ENCODE measurements at regions not wholly inside any gene's neighbourhood (a gene's known extent, or its start where the extent isn't known, plus 50 kb on each side); places are given as distances from the start of the nearest gene placed in this dataset.

DNA sequence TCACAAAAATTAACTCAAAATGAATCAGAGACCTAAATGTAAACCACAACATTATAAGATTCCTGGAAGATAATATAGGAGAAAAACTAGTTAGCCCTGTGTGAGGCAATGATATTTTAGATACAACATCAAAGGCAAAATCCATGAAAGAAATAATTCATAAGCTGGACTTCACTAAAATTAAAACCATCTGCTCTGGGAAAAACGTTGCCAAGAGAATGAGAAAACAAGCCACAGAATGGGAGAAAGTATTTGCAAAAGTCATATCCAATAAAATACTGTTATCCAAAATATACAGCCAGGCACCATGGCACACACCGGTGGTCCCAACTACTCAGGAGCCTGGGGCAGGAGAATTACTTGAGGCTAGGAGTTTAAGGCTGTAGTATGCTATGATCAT lies 70.3 kb downstream of the SYF2 start:
- TF ChIP-seq, protein P1, sequence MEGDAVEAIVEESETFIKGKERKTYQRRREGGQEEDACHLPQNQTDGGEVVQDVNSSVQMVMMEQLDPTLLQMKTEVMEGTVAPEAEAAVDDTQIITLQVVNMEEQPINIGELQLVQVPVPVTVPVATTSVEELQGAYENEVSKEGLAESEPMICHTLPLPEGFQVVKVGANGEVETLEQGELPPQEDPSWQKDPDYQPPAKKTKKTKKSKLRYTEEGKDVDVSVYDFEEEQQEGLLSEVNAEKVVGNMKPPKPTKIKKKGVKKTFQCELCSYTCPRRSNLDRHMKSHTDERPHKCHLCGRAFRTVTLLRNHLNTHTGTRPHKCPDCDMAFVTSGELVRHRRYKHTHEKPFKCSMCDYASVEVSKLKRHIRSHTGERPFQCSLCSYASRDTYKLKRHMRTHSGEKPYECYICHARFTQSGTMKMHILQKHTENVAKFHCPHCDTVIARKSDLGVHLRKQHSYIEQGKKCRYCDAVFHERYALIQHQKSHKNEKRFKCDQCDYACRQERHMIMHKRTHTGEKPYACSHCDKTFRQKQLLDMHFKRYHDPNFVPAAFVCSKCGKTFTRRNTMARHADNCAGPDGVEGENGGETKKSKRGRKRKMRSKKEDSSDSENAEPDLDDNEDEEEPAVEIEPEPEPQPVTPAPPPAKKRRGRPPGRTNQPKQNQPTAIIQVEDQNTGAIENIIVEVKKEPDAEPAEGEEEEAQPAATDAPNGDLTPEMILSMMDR (IDR thresholded peaks at IDR 0.05) = no peak
- Histone ChIP-seq H3K79me2 (ENCODE audit: insufficient read depth, low read length) (no peaks in the 10 kb centered on the region), H3K4me1 (ENCODE audit: control insufficient read depth in 1 of 2, insufficient read depth in 2 of 2, low read length in 2 of 2) (no peaks in the 10 kb centered on the region), H3K9me3 (replicated peaks in 1 of 2; ENCODE audit: control insufficient read depth in 1 of 2, insufficient read depth in 1 of 2, low read length in 2 of 2) (no peaks in the 10 kb centered on the region), H3K27ac (ENCODE audit: low read depth in 1 of 2, low read length in 2 of 2) (no peak overlapping the region), H3K27me3 (ENCODE audit: control insufficient read depth in 2 of 2, insufficient read depth in 2 of 2, low read length in 2 of 2) (no peaks in the 10 kb centered on the region), H3K4me3 (replicated peaks in 1 of 3; ENCODE audit: low read depth in 2 of 3, low read length in 3 of 3) (no peak overlapping the region), H3K36me3 (replicated peaks in 1 of 2; ENCODE audit: control insufficient read depth in 1 of 2, insufficient read depth in 2 of 2, low read length in 2 of 2) (no peaks in the 10 kb centered on the region), H2AFZ (ENCODE audit: insufficient read depth, low read depth, low read length, poor library complexity, severe bottlenecking) (no peak overlapping the region), H3K9ac (ENCODE audit: insufficient read depth, low read length, poor library complexity, severe bottlenecking) (no peak overlapping the region), H3K4me2 (replicated peaks; ENCODE audit: extremely low read depth, low read length, poor library complexity, severe bottlenecking) (no peak overlapping the region), H4K20me1 (ENCODE audit: insufficient read depth, low read length) (no peaks in the 10 kb centered on the region)
- no peak for DNase-seq
- intact Hi-C loops (cut with micrococcal nuclease) = no loop called here
- no CpG with 5 or more reads among the region's 2 CpGs for WGBS (ENCODE audit: insufficient coverage)
- H3K9me3 Mint-ChIP-seq = peaks cover 2 to 15% (median 8%) of the 10 kb centered on the region in 7 donors
- peaks cover 2 to 6% (median 3%) of the 10 kb centered on the region in 3 donors for H3K27me3 Mint-ChIP-seq (ENCODE audit: low read depth in 3 of 3)
- no peak overlapping the region for H3K27ac Mint-ChIP-seq
- H3K4me3 Mint-ChIP-seq = no peak overlapping the region
- H3K36me3 Mint-ChIP-seq = no peaks in the 10 kb centered on the region
- no peaks in the 10 kb centered on the region for H3K4me1 Mint-ChIP-seq

DNA sequence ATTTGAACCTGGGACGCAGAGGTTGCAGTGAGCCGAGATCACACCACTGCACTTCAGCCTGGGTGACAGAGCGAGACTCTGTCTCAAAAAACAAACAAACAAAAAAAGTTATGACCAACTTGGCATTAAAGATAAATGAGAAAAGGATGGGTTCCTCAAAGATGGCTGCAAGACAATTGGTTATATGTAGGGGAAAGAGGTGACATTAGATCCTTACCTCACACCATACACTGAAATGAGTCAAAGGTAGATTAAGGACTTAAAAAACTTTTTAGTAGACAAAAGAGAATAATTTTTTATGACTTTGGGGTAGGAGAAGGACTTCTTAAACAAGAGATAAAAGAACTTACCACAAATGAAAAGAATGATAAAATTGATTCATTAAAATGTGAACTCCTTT lies 74.5 kb downstream of the SYF2 start:
- Mint-ChIP-seq H3K36me3 (peaks cover 0 to 1% of the 10 kb centered on the region in 2 donors), H3K9me3 (peaks cover 3 to 15% (median 4%) of the 10 kb centered on the region in 7 donors), H3K27me3 (ENCODE audit: low read depth in 3 of 3) (peaks cover 3 to 6% (median 4%) of the 10 kb centered on the region in 3 donors), H3K4me1 (peaks cover 4% of the 10 kb centered on the region), H3K27ac (no peak overlapping the region), H3K4me3 (no peak overlapping the region)
- Histone ChIP-seq H2AFZ (ENCODE audit: insufficient read depth, low read depth, low read length, poor library complexity, severe bottlenecking) (no peak overlapping the region), H3K27me3 (ENCODE audit: control insufficient read depth in 2 of 2, insufficient read depth in 2 of 2, low read length in 2 of 2) (no peaks in the 10 kb centered on the region), H3K79me2 (ENCODE audit: insufficient read depth, low read length) (no peaks in the 10 kb centered on the region), H3K4me2 (replicated peaks; ENCODE audit: extremely low read depth, low read length, poor library complexity, severe bottlenecking) (no peak overlapping the region), H3K27ac (ENCODE audit: low read depth in 1 of 2, low read length in 2 of 2) (no peak overlapping the region), H4K20me1 (ENCODE audit: insufficient read depth, low read length) (no peaks in the 10 kb centered on the region), H3K36me3 (replicated peaks in 1 of 2; ENCODE audit: control insufficient read depth in 1 of 2, insufficient read depth in 2 of 2, low read length in 2 of 2) (no peaks in the 10 kb centered on the region), H3K4me1 (ENCODE audit: control insufficient read depth in 1 of 2, insufficient read depth in 2 of 2, low read length in 2 of 2) (no peaks in the 10 kb centered on the region), H3K9me3 (replicated peaks in 1 of 2; ENCODE audit: control insufficient read depth in 1 of 2, insufficient read depth in 1 of 2, low read length in 2 of 2) (no peaks in the 10 kb centered on the region), H3K9ac (ENCODE audit: insufficient read depth, low read length, poor library complexity, severe bottlenecking) (no peak overlapping the region), H3K4me3 (replicated peaks in 1 of 3; ENCODE audit: low read depth in 2 of 3, low read length in 3 of 3) (no peak overlapping the region)
- TF ChIP-seq, protein P1 (IDR thresholded peaks at IDR 0.05) = no peak
- intact Hi-C loops (cut with micrococcal nuclease) = loop anchor here in 1 of 2 donors (10.0 kb wide), 1 partner anchor 93 kb away; no protein-coding TSS in a partner anchor
- DNase-seq = no peak
- WGBS (ENCODE audit: insufficient coverage) = no CpG with 5 or more reads among the region's 3 CpGs
